ENCODE measurements at regions not wholly inside any gene's neighbourhood (a gene's known extent, or its start where the extent isn't known, plus 50 kb on each side); places are given as distances from the start of the nearest gene placed in this dataset.

DNA sequence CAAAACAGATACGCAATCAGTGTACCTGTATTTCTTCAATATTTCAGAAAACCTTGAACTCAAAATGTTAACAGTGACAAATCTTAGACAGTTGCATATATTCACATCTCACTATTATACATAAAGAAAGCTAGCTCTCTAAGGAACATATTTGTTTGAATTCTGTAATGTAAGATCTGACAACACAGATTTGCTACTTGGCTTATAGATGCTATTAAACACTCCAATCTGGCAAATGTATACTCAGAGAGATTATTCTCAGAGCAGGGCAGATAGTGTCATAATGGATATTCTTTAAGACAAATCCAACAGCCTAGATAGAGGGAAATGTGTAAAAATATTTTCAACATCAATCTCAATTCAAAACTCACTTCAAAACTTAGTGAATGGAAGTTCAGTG lies 794.5 kb upstream of the CDH9 start:
- no peak for DNase-seq
- Histone ChIP-seq H3K36me3 (no peaks in the 10 kb centered on the region), H3K9me3 (peaks cover 3% of the 10 kb centered on the region in 2 donors), H3K4me3 (no peak overlapping the region), H3K27ac (no peak overlapping the region), H3K27me3 (no peaks in the 10 kb centered on the region), H3K4me1 (no peaks in the 10 kb centered on the region)
- in situ Hi-C loops (cut with MboI; ENCODE audit: low pct_ligation_motif_present in 1 of 4, low pct_unique_long_range_greater_than_20kb in 1 of 4, low sequenced_read_pairs in 3 of 4): no loop called here
- WGBS, 2 donors (ENCODE audit: low coverage in 1 of 2): 90% methylated on average over 1 of the region's 1 CpG
- intact Hi-C loops (cut with DNase I; ENCODE audit: low total_unique reads): no loop called here
- TF ChIP-seq POLR2AphosphoS5 (IDR thresholded peaks at IDR 0.05): no peak
- TF ChIP-seq, protein P1, sequence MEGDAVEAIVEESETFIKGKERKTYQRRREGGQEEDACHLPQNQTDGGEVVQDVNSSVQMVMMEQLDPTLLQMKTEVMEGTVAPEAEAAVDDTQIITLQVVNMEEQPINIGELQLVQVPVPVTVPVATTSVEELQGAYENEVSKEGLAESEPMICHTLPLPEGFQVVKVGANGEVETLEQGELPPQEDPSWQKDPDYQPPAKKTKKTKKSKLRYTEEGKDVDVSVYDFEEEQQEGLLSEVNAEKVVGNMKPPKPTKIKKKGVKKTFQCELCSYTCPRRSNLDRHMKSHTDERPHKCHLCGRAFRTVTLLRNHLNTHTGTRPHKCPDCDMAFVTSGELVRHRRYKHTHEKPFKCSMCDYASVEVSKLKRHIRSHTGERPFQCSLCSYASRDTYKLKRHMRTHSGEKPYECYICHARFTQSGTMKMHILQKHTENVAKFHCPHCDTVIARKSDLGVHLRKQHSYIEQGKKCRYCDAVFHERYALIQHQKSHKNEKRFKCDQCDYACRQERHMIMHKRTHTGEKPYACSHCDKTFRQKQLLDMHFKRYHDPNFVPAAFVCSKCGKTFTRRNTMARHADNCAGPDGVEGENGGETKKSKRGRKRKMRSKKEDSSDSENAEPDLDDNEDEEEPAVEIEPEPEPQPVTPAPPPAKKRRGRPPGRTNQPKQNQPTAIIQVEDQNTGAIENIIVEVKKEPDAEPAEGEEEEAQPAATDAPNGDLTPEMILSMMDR (IDR thresholded peaks at IDR 0.05): no peak
- no peak for TF ChIP-seq EP300 (IDR thresholded peaks at IDR 0.05; ENCODE audit: low read depth)
- no peak for TF ChIP-seq POLR2A (IDR thresholded peaks at IDR 0.05)

DNA sequence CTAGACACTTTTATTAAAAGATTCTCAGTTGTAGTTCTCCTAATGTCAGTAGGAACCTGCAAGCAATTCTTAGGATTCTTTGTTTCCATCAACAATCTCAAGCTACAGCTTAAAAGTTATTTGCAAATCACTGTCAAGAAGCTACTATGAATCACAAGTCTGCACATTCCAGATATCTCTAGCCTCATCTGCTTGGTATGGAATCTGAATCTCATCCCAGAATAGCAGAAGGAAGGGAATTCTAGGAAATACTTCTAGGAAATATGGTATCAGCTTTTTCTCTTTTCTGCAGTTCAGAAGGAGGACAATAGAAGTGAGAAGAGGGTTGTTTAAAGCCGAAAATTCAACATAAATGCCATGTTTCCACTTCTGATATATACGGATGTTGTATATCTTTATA lies 792.2 kb upstream of the CDH9 start:
- no peak for DNase-seq
- Histone ChIP-seq H3K27me3 (no peaks in the 10 kb centered on the region), H3K4me1 (no peaks in the 10 kb centered on the region), H3K36me3 (no peaks in the 10 kb centered on the region), H3K9me3 (peaks cover 3 to 7% of the 10 kb centered on the region in 2 donors), H3K4me3 (no peak overlapping the region), H3K27ac (no peak overlapping the region)
- no peak for TF ChIP-seq EP300 (IDR thresholded peaks at IDR 0.05; ENCODE audit: low read depth)
- no peak for TF ChIP-seq POLR2A (IDR thresholded peaks at IDR 0.05)
- TF ChIP-seq, protein P1 (IDR thresholded peaks at IDR 0.05): no peak
- no peak for TF ChIP-seq POLR2AphosphoS5 (IDR thresholded peaks at IDR 0.05)
- intact Hi-C loops (cut with DNase I; ENCODE audit: low total_unique reads) (no loop called here), in situ Hi-C loops (cut with MboI; ENCODE audit: low pct_ligation_motif_present in 1 of 4, low pct_unique_long_range_greater_than_20kb in 1 of 4, low sequenced_read_pairs in 3 of 4) (no loop called here)
- WGBS, 2 donors (ENCODE audit: low coverage in 1 of 2): 74 to 76% methylated on average over 2 of the region's 2 CpGs

DNA sequence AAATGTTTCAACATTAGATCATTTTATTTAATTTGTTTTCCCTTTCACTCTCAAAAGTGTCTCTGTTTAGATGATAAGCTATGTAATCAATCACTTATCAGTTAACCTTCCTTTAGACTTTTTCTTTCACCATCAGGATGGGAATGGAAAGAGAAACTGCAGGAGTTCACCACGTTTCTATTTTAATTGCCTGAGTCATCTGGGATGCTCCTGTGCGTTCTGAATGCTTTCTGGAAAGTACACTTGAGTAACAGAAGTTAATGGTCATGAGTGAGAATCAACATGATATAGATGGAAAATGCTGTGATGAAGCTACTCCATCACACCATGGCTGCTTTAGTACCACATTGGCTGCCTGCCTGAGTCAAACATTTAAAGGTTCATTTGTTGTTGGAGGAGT lies 783.3 kb upstream of the CDH9 start:
- H3K36me3 ChIP-seq: no peaks in the 10 kb centered on the region
- intact Hi-C loops (cut with DNase I; ENCODE audit: low total_unique reads) (no loop called here), in situ Hi-C loops (cut with MboI; ENCODE audit: low pct_ligation_motif_present in 1 of 4, low pct_unique_long_range_greater_than_20kb in 1 of 4, low sequenced_read_pairs in 3 of 4) (no loop called here)
- H3K4me1 ChIP-seq: no peaks in the 10 kb centered on the region
- 10 to 30% methylated on average over 2 of the region's 2 CpGs for WGBS, 2 donors (ENCODE audit: low coverage in 1 of 2)
- H3K27me3 ChIP-seq: no peaks in the 10 kb centered on the region
- no peak overlapping the region for H3K27ac ChIP-seq
- DNase-seq: no peak
- peaks cover 0 to 4% of the 10 kb centered on the region in 2 donors for H3K9me3 ChIP-seq
- TF ChIP-seq, protein P1 (IDR thresholded peaks at IDR 0.05): no peak
- TF ChIP-seq POLR2AphosphoS5 (IDR thresholded peaks at IDR 0.05) (no peak), POLR2A (IDR thresholded peaks at IDR 0.05) (no peak), EP300 (IDR thresholded peaks at IDR 0.05; ENCODE audit: low read depth) (no peak)
- no peak overlapping the region for H3K4me3 ChIP-seq

DNA sequence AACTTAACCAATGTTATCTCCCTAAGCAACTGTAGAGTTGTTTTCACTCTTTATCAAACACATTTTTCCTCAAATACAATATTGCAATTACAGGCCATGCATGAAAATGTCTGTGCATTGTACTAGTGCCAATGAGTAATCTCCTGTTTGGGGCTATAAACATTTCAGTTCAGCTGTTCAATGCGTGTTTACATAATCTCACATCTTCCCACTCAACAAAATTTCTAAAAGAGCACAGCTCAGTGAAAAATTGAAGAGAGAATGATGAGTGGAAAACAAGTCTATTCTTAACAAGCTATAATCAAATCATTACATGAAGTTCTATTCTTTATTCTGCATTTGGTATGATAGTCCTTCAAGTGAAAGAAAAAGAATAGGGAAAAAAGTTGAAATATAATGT lies 780.5 kb upstream of the CDH9 start:
- intact Hi-C loops (cut with DNase I; ENCODE audit: low total_unique reads) (no loop called here), in situ Hi-C loops (cut with MboI; ENCODE audit: low pct_ligation_motif_present in 1 of 4, low pct_unique_long_range_greater_than_20kb in 1 of 4, low sequenced_read_pairs in 3 of 4) (no loop called here)
- no peaks in the 10 kb centered on the region for H3K27me3 ChIP-seq
- no peak for DNase-seq
- no peaks in the 10 kb centered on the region for H3K36me3 ChIP-seq
- TF ChIP-seq, protein P1 (IDR thresholded peaks at IDR 0.05): no peak
- TF ChIP-seq EP300 (IDR thresholded peaks at IDR 0.05; ENCODE audit: low read depth) (no peak), POLR2A (IDR thresholded peaks at IDR 0.05) (no peak)
- no peaks in the 10 kb centered on the region for H3K4me1 ChIP-seq
- H3K9me3 ChIP-seq: no peaks in the 10 kb centered on the region
- H3K4me3 ChIP-seq: no peak overlapping the region
- 29 to 51% methylated on average over 1 of the region's 1 CpG for WGBS, 2 donors (ENCODE audit: low coverage in 1 of 2)
- H3K27ac ChIP-seq: no peak overlapping the region
